ENCODE measurements at regions not wholly inside any gene's neighbourhood (a gene's known extent, or its start where the extent isn't known, plus 50 kb on each side); places are given as distances from the start of the nearest gene placed in this dataset.

DNA sequence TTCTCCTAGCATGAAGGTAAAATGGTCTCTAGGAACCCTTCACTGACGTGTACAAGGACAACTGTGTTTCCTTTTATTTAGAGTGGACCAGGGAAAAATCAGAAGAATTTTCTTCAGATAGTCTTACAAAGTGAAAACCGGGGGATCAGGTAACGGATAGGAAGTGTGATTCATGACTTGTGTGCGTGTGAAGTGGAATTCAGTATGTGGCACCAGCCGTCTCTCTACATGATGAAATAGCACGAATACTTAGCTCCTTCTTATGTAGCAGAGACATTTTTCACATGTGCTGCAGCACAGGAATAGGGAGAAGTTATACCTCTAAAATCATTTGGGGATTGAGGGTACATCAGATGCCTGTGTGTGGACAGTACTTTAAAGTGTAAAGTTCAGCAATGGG is 159.2 kb downstream of the MEX3B start:
- TF ChIP-seq, protein P1, sequence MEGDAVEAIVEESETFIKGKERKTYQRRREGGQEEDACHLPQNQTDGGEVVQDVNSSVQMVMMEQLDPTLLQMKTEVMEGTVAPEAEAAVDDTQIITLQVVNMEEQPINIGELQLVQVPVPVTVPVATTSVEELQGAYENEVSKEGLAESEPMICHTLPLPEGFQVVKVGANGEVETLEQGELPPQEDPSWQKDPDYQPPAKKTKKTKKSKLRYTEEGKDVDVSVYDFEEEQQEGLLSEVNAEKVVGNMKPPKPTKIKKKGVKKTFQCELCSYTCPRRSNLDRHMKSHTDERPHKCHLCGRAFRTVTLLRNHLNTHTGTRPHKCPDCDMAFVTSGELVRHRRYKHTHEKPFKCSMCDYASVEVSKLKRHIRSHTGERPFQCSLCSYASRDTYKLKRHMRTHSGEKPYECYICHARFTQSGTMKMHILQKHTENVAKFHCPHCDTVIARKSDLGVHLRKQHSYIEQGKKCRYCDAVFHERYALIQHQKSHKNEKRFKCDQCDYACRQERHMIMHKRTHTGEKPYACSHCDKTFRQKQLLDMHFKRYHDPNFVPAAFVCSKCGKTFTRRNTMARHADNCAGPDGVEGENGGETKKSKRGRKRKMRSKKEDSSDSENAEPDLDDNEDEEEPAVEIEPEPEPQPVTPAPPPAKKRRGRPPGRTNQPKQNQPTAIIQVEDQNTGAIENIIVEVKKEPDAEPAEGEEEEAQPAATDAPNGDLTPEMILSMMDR (IDR thresholded peaks at IDR 0.05; ENCODE audit: poor library complexity, severe bottlenecking): no peak
- Histone ChIP-seq H3K36me3 (ENCODE audit: low read depth) (no peaks in the 10 kb centered on the region), H3K9me3 (ENCODE audit: severe bottlenecking) (no peaks in the 10 kb centered on the region), H3K27ac (ENCODE audit: poor library complexity, severe bottlenecking) (peak overlapping the region; percentile 17), H3K4me3 (ENCODE audit: severe bottlenecking) (no peak overlapping the region), H3K4me1 (ENCODE audit: insufficient read depth, poor library complexity, severe bottlenecking) (peaks cover 27% of the 10 kb centered on the region), H3K27me3 (ENCODE audit: insufficient read depth, poor library complexity, severe bottlenecking) (peaks cover 5% of the 10 kb centered on the region)
- DNase-seq (ENCODE audit: low spot score) (no peak), ATAC-seq (ENCODE audit: low read depth) (peak; percentile 84)

DNA sequence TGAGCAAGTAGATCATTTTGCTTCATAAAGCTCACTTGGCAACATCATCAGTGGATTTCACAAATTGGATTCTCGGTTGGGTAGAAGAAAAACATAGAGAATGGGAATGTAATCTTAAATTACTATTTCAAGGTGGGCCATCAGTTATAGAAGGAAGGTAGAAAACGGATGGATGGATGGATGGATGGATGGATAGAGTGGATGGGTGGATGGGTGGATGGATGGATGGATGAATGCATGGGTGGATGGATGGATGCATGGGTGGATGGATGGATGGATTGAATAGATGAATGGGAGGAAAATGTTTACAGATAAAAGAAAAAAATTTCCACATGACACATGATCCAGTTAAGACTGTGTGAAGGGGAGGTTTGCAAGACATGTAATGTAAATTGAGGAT is 159.7 kb downstream of the MEX3B start:
- Histone ChIP-seq H3K27ac (ENCODE audit: poor library complexity, severe bottlenecking) (peak overlapping the region; percentile 17), H3K4me1 (ENCODE audit: insufficient read depth, poor library complexity, severe bottlenecking) (peaks cover 27% of the 10 kb centered on the region), H3K27me3 (ENCODE audit: insufficient read depth, poor library complexity, severe bottlenecking) (peaks cover 5% of the 10 kb centered on the region), H3K4me3 (ENCODE audit: severe bottlenecking) (no peak overlapping the region), H3K36me3 (ENCODE audit: low read depth) (no peaks in the 10 kb centered on the region), H3K9me3 (ENCODE audit: severe bottlenecking) (no peaks in the 10 kb centered on the region)
- ATAC-seq (ENCODE audit: low read depth): no peak
- TF ChIP-seq, protein P1 (IDR thresholded peaks at IDR 0.05; ENCODE audit: poor library complexity, severe bottlenecking): no peak
- DNase-seq (ENCODE audit: low spot score): no peak

DNA sequence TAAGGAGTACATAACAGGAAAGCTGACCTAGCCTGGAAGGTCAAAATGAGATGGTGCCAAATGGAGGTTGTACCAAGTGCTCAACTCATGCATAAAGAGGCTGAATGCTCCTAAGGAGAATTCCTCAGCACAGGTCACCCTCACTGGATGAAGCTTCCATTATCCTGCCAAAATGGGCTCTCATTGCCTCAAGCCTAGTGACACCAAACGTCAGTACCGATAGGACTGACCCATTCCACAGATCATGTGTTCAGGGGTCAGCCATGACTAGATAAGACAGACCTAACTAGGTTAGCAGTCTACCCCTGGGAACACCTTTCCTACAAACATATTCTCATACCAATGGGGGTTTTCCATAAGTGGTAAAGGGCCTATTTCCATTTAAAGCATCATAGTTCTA is 160.7 kb downstream of the MEX3B start:
- no peak for DNase-seq (ENCODE audit: low spot score)
- peaks cover 5% of the 10 kb centered on the region for H3K27me3 ChIP-seq (ENCODE audit: insufficient read depth, poor library complexity, severe bottlenecking)
- H3K4me3 ChIP-seq (ENCODE audit: severe bottlenecking): no peak overlapping the region
- TF ChIP-seq, protein P1 (IDR thresholded peaks at IDR 0.05; ENCODE audit: poor library complexity, severe bottlenecking): no peak
- H3K9me3 ChIP-seq (ENCODE audit: severe bottlenecking): no peaks in the 10 kb centered on the region
- H3K36me3 ChIP-seq (ENCODE audit: low read depth): no peaks in the 10 kb centered on the region
- peaks cover 36% of the 10 kb centered on the region for H3K4me1 ChIP-seq (ENCODE audit: insufficient read depth, poor library complexity, severe bottlenecking)
- H3K27ac ChIP-seq (ENCODE audit: poor library complexity, severe bottlenecking): no peak overlapping the region
- ATAC-seq (ENCODE audit: low read depth): no peak

DNA sequence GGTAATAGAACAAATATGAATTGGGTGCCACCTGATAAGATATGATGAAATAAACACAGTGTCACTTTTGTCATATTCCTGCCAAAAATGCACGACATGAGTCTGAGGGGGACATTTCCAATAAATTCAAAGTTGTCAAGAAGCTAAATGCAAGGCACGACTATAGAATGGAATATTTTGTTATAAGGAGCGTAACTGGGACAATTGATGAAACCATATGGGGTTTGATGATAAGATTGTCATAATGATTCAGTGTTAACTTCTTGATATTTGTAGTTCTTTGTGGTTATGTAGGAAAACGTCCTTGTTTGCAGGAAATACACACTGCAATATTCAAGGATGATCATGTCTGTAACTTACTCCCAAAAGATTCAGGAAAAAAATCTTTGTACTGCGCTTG is 163.3 kb downstream of the MEX3B start:
- Histone ChIP-seq H3K9me3 (ENCODE audit: severe bottlenecking) (no peaks in the 10 kb centered on the region), H3K4me3 (ENCODE audit: severe bottlenecking) (no peak overlapping the region), H3K27me3 (ENCODE audit: insufficient read depth, poor library complexity, severe bottlenecking) (peaks cover 5% of the 10 kb centered on the region), H3K27ac (ENCODE audit: poor library complexity, severe bottlenecking) (no peak overlapping the region), H3K36me3 (ENCODE audit: low read depth) (no peaks in the 10 kb centered on the region), H3K4me1 (ENCODE audit: insufficient read depth, poor library complexity, severe bottlenecking) (peaks cover 23% of the 10 kb centered on the region)
- ATAC-seq (ENCODE audit: low read depth) (no peak), DNase-seq (ENCODE audit: low spot score) (no peak)
- TF ChIP-seq, protein P1 (IDR thresholded peaks at IDR 0.05; ENCODE audit: poor library complexity, severe bottlenecking): no peak

DNA sequence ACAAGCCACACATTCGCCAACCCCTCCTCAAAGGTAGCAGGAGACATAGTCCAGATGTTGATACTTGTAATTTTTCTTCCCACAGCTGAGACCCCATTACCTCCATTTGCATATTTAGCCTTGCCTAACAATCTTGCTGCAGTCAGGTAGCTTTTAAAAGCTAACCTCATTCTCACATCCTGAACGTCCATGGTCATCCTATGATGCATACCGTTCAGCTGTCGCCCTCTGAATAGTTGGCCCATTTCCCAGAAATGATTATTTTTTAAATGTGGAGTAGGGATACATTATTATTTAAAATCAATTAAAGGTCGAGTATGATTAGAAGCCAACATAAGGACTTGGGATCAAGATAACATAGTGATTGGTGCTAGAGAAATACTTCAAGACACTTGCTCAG is 165.0 kb downstream of the MEX3B start:
- peaks cover 5% of the 10 kb centered on the region for H3K27me3 ChIP-seq (ENCODE audit: insufficient read depth, poor library complexity, severe bottlenecking)
- no peak overlapping the region for H3K4me3 ChIP-seq (ENCODE audit: severe bottlenecking)
- TF ChIP-seq, protein P1 (IDR thresholded peaks at IDR 0.05; ENCODE audit: poor library complexity, severe bottlenecking): no peak
- DNase-seq (ENCODE audit: low spot score) (no peak), ATAC-seq (ENCODE audit: low read depth) (peak; percentile 64; the same call in 2 of the 3 replicates)
- H3K9me3 ChIP-seq (ENCODE audit: severe bottlenecking): no peaks in the 10 kb centered on the region
- H3K36me3 ChIP-seq (ENCODE audit: low read depth): no peaks in the 10 kb centered on the region
- H3K27ac ChIP-seq (ENCODE audit: poor library complexity, severe bottlenecking): no peak overlapping the region
- H3K4me1 ChIP-seq (ENCODE audit: insufficient read depth, poor library complexity, severe bottlenecking): peaks cover 12% of the 10 kb centered on the region

Data from RWPE2 (cell line).